SU-DHL-6 (cell line): ENCODE measurements at regions not wholly inside any gene's neighbourhood (a gene's known extent, or its start where the extent isn't known, plus 50 kb on each side); places are given as distances from the start of the nearest gene placed in this dataset.

Experiments used
- CTCF ChIP-seq: fragments of 200-600 bp; sonication (generic); IDR thresholded peaks from one replicate; pipeline ENCODE4 v1.5.1; 2017; ENCODE audit warnings: antibody characterized with exemption, mild to moderate bottlenecking, low read length, moderate library complexity; ENCODE audit not compliant: insufficient read depth, poor library complexity, severe bottlenecking
- EZH2phosphoT487 ChIP-seq: fragments of 200-600 bp; sonication (generic), shearing (Covaris generic); conservative IDR thresholded peaks from 2 replicates; pipeline ENCODE4 v1.6.1; 2018; ENCODE audit warnings: mild to moderate bottlenecking, antibody characterized with exemption, low read length, moderate library complexity, mixed read lengths

- TF ChIP-seq CTCF, result no peak
- no peak for TF ChIP-seq EZH2phosphoT487
Measured at GRCh38 chr15:62644216-62644888, 398.2 kb upstream of the TPM1 start.
